Lower lobe of right lung (tissue), 2 donors: ENCODE measurements at regions not wholly inside any gene's neighbourhood (a gene's known extent, or its start where the extent isn't known, plus 50 kb on each side); places are given as distances from the start of the nearest gene placed in this dataset.
"Not testable (repeated sequence)": the region's sequence is repeated elsewhere in the genome, so short reads cannot be mapped to it uniquely, and the experiment has no call there.

Source experiments
- ATAC-seq, 2 donors: fragments of 200-7000 bp; cut with Tn5 transposase; one replicate each; pipeline ENCODE4 v1.9.1; 2020 to 2022; ENCODE audit warnings: mild to moderate bottlenecking in 2 of 2, moderate library complexity in 2 of 2
- DNase-seq: peaks from one replicate; pipeline ENCODE4 v3.0.0-alpha.2; 2020
- H3K27ac ChIP-seq: fragments of 200-600 bp; one replicate; pipeline ENCODE4 v1.8.0; 2022
- H3K27me3 ChIP-seq: fragments of 200-600 bp; one replicate; pipeline ENCODE4 v1.8.0; 2022; ENCODE audit warnings: low read depth
- H3K36me3 ChIP-seq: fragments of 200-600 bp; one replicate; pipeline ENCODE4 v1.8.0; 2022; ENCODE audit warnings: mild to moderate bottlenecking
- H3K4me1 ChIP-seq: fragments of 200-600 bp; one replicate; pipeline ENCODE4 v1.8.0; 2022
- H3K4me3 ChIP-seq: fragments of 200-600 bp; one replicate; pipeline ENCODE4 v1.8.0; 2022; ENCODE audit warnings: mild to moderate bottlenecking
- H3K9me3 ChIP-seq: fragments of 200-600 bp; one replicate; pipeline ENCODE4 v1.8.0; 2022
- intact Hi-C: fragments of 100-400 bp; cut with DNase I; formaldehyde crosslinking; loops from one replicate; pipeline ENCODE4 v1.11.0; 2022
- TF ChIP-seq, protein P1 (sequence below): fragments of 200-600 bp; IDR thresholded peaks from one replicate; pipeline ENCODE4 v1.8.0; 2022; ENCODE audit warnings: antibody characterized with exemption, mild to moderate bottlenecking
- donor health status: DM: no; HTN: yes; CAD: no; lungs with severe emphysema.

DNA sequence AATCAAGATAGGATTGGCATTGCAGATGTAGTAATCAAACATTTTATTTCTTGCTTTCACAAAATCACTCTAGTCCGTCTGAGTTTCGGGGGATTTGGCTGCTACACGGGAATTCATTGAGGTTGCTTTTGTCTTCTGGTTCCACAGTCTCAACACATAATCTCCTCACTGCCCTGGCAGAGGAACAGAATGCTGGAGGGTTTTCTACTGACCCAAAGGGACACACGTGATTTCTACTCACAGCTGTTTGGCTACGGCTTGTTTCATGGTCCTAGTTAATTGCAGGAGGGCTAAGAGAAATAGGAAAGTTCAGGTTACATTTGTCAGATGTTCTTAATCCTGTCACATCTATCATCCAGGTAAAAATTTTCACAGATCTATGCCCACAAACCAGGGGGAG lies 1811.6 kb downstream of the ARAP2 start:
- ATAC-seq (no peak), DNase-seq (no peak)
- no peak overlapping the region for H3K27ac ChIP-seq
- H3K36me3 ChIP-seq: no peaks in the 10 kb centered on the region
- H3K4me3 ChIP-seq: no peak overlapping the region
- intact Hi-C loops: no loop called here
- H3K4me1 ChIP-seq: no peaks in the 10 kb centered on the region
- TF ChIP-seq, protein P1, sequence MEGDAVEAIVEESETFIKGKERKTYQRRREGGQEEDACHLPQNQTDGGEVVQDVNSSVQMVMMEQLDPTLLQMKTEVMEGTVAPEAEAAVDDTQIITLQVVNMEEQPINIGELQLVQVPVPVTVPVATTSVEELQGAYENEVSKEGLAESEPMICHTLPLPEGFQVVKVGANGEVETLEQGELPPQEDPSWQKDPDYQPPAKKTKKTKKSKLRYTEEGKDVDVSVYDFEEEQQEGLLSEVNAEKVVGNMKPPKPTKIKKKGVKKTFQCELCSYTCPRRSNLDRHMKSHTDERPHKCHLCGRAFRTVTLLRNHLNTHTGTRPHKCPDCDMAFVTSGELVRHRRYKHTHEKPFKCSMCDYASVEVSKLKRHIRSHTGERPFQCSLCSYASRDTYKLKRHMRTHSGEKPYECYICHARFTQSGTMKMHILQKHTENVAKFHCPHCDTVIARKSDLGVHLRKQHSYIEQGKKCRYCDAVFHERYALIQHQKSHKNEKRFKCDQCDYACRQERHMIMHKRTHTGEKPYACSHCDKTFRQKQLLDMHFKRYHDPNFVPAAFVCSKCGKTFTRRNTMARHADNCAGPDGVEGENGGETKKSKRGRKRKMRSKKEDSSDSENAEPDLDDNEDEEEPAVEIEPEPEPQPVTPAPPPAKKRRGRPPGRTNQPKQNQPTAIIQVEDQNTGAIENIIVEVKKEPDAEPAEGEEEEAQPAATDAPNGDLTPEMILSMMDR: no peak
- no peaks in the 10 kb centered on the region for H3K9me3 ChIP-seq
- no peaks in the 10 kb centered on the region for H3K27me3 ChIP-seq

GRCh38 chr4:34434377-34434776 lies 1809.9 kb downstream of the ARAP2 start:
- not testable (repeated sequence) for H3K4me1 ChIP-seq, ATAC-seq, DNase-seq

GRCh38 chr4:34464196-34464595 lies 1780.1 kb downstream of the ARAP2 start:
- ATAC-seq (no peak), DNase-seq (no peak)
- H3K4me1 ChIP-seq: no peaks in the 10 kb centered on the region
- TF ChIP-seq, protein P1: no peak
- no peaks in the 10 kb centered on the region for H3K36me3 ChIP-seq
- H3K27me3 ChIP-seq: no peaks in the 10 kb centered on the region
- H3K9me3 ChIP-seq: no peaks in the 10 kb centered on the region
- no peak overlapping the region for H3K27ac ChIP-seq
- no peak overlapping the region for H3K4me3 ChIP-seq
- intact Hi-C loops: no loop called here

More at GRCh38 chr4:34434377-34434776, 1809.9 kb downstream of the ARAP2 start:
- H3K27ac ChIP-seq, H3K27me3 ChIP-seq, H3K4me3 ChIP-seq, H3K9me3 ChIP-seq, H3K36me3 ChIP-seq, intact Hi-C loops: not testable (repeated sequence)

DNA sequence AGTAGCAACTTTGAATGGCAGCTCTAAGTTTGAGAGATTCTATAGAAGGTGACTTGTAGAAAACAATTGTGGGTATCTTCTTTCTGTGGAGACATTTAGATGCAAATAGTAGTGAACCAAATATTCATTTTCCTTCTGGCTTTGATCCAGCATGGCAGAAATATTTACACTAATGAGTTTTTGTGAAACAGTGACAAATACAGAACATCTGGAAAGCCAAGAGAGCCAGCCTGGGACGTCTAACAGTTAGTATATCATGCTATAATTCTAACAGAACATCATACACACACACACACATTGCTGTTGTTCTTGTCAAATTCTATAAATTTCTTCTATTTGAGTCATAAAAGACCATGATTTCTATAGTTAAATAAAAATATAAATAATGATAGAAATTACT lies 1777.9 kb downstream of the ARAP2 start:
- no peak overlapping the region for H3K27ac ChIP-seq
- no peak for DNase-seq

DNA sequence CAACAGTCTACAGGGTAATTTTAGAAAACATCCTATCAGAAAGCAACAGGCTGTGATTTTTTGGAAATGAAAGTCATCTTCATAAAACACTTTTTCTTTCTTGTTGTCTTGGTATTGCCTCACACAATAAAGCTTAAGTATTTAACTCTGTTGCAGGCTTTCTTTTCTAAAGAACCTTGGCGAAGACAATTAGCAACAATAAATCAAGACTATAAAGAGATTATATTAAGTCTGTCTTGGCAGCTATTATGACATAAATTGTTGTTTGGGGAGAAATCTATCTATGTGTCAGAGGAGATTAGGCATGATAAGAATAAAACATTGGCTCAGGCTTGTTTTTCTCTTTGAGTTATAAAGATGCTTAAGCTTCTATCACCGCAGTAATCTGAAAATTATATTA lies 1774.8 kb downstream of the ARAP2 start:
- TF ChIP-seq, protein P1: no peak
- Histone ChIP-seq H3K36me3 (no peaks in the 10 kb centered on the region), H3K4me3 (no peak overlapping the region), H3K4me1 (no peaks in the 10 kb centered on the region), H3K27me3 (no peaks in the 10 kb centered on the region), H3K27ac (no peak overlapping the region), H3K9me3 (no peaks in the 10 kb centered on the region)
- ATAC-seq (no peak), DNase-seq (no peak)
- intact Hi-C loops: no loop called here

More for the DNA sequence above, 1777.9 kb downstream of the ARAP2 start:
- Histone ChIP-seq H3K36me3 (no peaks in the 10 kb centered on the region), H3K9me3 (no peaks in the 10 kb centered on the region), H3K4me1 (no peaks in the 10 kb centered on the region), H3K27me3 (no peaks in the 10 kb centered on the region), H3K4me3 (no peak overlapping the region)
- TF ChIP-seq, protein P1: no peak
- no peak for ATAC-seq
- intact Hi-C loops: no loop called here

GRCh38 chr4:34485252-34485651 lies 1759.1 kb downstream of the ARAP2 start:
- TF ChIP-seq, protein P1: no peak
- ATAC-seq (no peak), DNase-seq (no peak)
- Histone ChIP-seq H3K9me3 (no peaks in the 10 kb centered on the region), H3K4me1 (no peaks in the 10 kb centered on the region), H3K27ac (no peak overlapping the region), H3K4me3 (no peak overlapping the region), H3K36me3 (no peaks in the 10 kb centered on the region), H3K27me3 (no peaks in the 10 kb centered on the region)
- intact Hi-C loops: no loop called here
